HG03064 (cell line): ENCODE measurements at regions not wholly inside any gene's neighbourhood (a gene's known extent, or its start where the extent isn't known, plus 50 kb on each side); places are given as distances from the start of the nearest gene placed in this dataset.
A peak's percentile ranks its signal among the peaks of the same experiment; 100 is the strongest.
"Not testable (repeated sequence)": the region's sequence is repeated elsewhere in the genome, so short reads cannot be mapped to it uniquely, and the experiment has no call there.

Source experiments
- ATAC-seq: cut with Tn5 transposase; IDR thresholded peaks from one replicate; pipeline ENCODE4 v1.9.1; 2021; ENCODE audit warnings: low read depth; ENCODE audit not compliant: unreplicated experiment

- no peak for ATAC-seq
Observed at GRCh38 chr5:89338935-89339334, 456.0 kb upstream of the MEF2C start.

GRCh38 chr5:89336111-89336510, 453.1 kb upstream of the MEF2C start:
- ATAC-seq = no peak

- no peak for ATAC-seq
Observed at GRCh38 chr5:89330140-89330539, 447.2 kb upstream of the MEF2C start.

GRCh38 chr5:89327608-89328007, 444.6 kb upstream of the MEF2C start:
- ATAC-seq = no peak

GRCh38 chr5:89324990-89325389, 442.0 kb upstream of the MEF2C start:
- ATAC-seq = no peak

- ATAC-seq = no peak
Observed at GRCh38 chr5:89320421-89321277, 437.7 kb upstream of the MEF2C start.

- ATAC-seq = not testable (repeated sequence)
Observed at GRCh38 chr5:89317838-89318237, 434.9 kb upstream of the MEF2C start.

- ATAC-seq = no peak
Observed at GRCh38 chr5:89315286-89316100, 432.5 kb upstream of the MEF2C start.

GRCh38 chr5:89313804-89314588, 431.0 kb upstream of the MEF2C start:
- peak; percentile 93 for ATAC-seq

- no peak for ATAC-seq
Observed at GRCh38 chr5:89313044-89313443, 430.1 kb upstream of the MEF2C start.

GRCh38 chr5:89309268-89309667, 426.3 kb upstream of the MEF2C start:
- no peak for ATAC-seq

- peak; percentile 83 for ATAC-seq
Observed at GRCh38 chr5:89308606-89309040, 425.6 kb upstream of the MEF2C start.

- no peak for ATAC-seq
Observed at GRCh38 chr5:89307972-89308371, 425.0 kb upstream of the MEF2C start.

GRCh38 chr5:89307141-89307540, 424.2 kb upstream of the MEF2C start:
- not testable (repeated sequence) for ATAC-seq

GRCh38 chr5:89303033-89303480, 420.1 kb upstream of the MEF2C start:
- ATAC-seq = peak; percentile 60

- no peak for ATAC-seq
Observed at GRCh38 chr5:89302102-89302891, 419.3 kb upstream of the MEF2C start.

GRCh38 chr5:89301321-89302025, 418.5 kb upstream of the MEF2C start:
- peak; percentile 71 for ATAC-seq

- ATAC-seq = no peak
Observed at GRCh38 chr5:89300426-89300970, 417.5 kb upstream of the MEF2C start.

- no peak for ATAC-seq
Observed at GRCh38 chr5:89299998-89300397, 417.0 kb upstream of the MEF2C start.
